H9 (cell line): ENCODE measurements at regions not wholly inside any gene's neighbourhood (a gene's known extent, or its start where the extent isn't known, plus 50 kb on each side); places are given as distances from the start of the nearest gene placed in this dataset.

Source experiments
- DNase-seq: peaks from one replicate; pipeline ENCODE4 v3.0.0-alpha.2; 2017
- H2AFZ ChIP-seq: one replicate; pipeline ENCODE4 v1.6.1; 2013; ENCODE audit warnings: mild to moderate bottlenecking, low read length, control low read depth, moderate library complexity
- H2AK5ac ChIP-seq: 2 replicates; pipeline ENCODE4 v1.6.1; 2013; ENCODE audit warnings: low read length, control low read depth, mixed read lengths; ENCODE audit not compliant: insufficient read length
- H2BK120ac ChIP-seq: one replicate; pipeline ENCODE4 v1.6.1; 2013; ENCODE audit warnings: low read depth, mild to moderate bottlenecking, low read length, control low read depth, inconsistent platforms; ENCODE audit not compliant: poor library complexity, severe bottlenecking
- H2BK12ac ChIP-seq: 2 replicates; pipeline ENCODE4 v1.6.1; 2013; ENCODE audit warnings: low read length, control low read depth, mixed read lengths, low read depth; ENCODE audit not compliant: insufficient read length
- H2BK15ac ChIP-seq: 2 replicates; pipeline ENCODE4 v1.6.1; 2013; ENCODE audit warnings: low read depth, low read length, control low read depth
- H2BK20ac ChIP-seq: one replicate; pipeline ENCODE4 v1.6.1; 2013; ENCODE audit warnings: low read depth, mild to moderate bottlenecking, low read length, control low read depth, inconsistent platforms; ENCODE audit not compliant: poor library complexity, severe bottlenecking
- H2BK5ac ChIP-seq: 2 replicates; pipeline ENCODE4 v1.6.1; 2013; ENCODE audit warnings: low read length, control low read depth, mixed read lengths; ENCODE audit not compliant: insufficient read length
- H3K14ac ChIP-seq: 2 replicates; pipeline ENCODE4 v1.6.1; 2013; ENCODE audit warnings: low read length, control low read depth; ENCODE audit not compliant: insufficient read depth
- H3K18ac ChIP-seq: 2 replicates; pipeline ENCODE4 v1.6.1; 2013; ENCODE audit warnings: low read depth, mild to moderate bottlenecking, mixed read lengths, low read length, control low read depth; ENCODE audit not compliant: insufficient read length
- H3K23ac ChIP-seq: 2 replicates; pipeline ENCODE4 v1.6.1; 2013; ENCODE audit warnings: low read length, control low read depth, mixed read lengths, low read depth; ENCODE audit not compliant: insufficient read length
- H3K23me2 ChIP-seq: 2 replicates; pipeline ENCODE4 v1.6.1; 2013; ENCODE audit warnings: low read depth, mild to moderate bottlenecking, mixed read lengths, low read length, control low read depth; ENCODE audit not compliant: insufficient read length, poor library complexity, severe bottlenecking
- H3K27ac ChIP-seq: 2 replicates; pipeline ENCODE4 v1.5.1; 2013; ENCODE audit warnings: low read length, control low read depth, mixed read lengths, low read depth; ENCODE audit not compliant: insufficient read length
- H3K27me3 ChIP-seq: 2 replicates; pipeline ENCODE4 v1.6.1; 2013; ENCODE audit warnings: low read length, control low read depth, inconsistent platforms; ENCODE audit not compliant: insufficient read depth
- H3K4ac ChIP-seq: 2 replicates; pipeline ENCODE4 v1.6.1; 2013; ENCODE audit warnings: low read depth, mild to moderate bottlenecking, control low read depth, inconsistent platforms, low read length, moderate library complexity
- H3K4me1 ChIP-seq: 2 replicates; pipeline ENCODE4 v1.6.1; 2013; ENCODE audit warnings: low read length, control low read depth, inconsistent platforms; ENCODE audit not compliant: insufficient read depth
- H3K4me2 ChIP-seq: 2 replicates; pipeline ENCODE4 v1.6.1; 2013; ENCODE audit warnings: low read length, control low read depth, mixed read lengths; ENCODE audit not compliant: insufficient read length, insufficient read depth
- H3K56ac ChIP-seq: 2 replicates; pipeline ENCODE4 v1.6.1; 2013; ENCODE audit warnings: low read depth, mild to moderate bottlenecking, mixed read lengths, low read length, control low read depth; ENCODE audit not compliant: insufficient read length
- H3K79me1 ChIP-seq: 2 replicates; pipeline ENCODE4 v1.6.1; 2013; ENCODE audit warnings: low read depth, mild to moderate bottlenecking, moderate library complexity, low read length, control low read depth, inconsistent platforms; ENCODE audit not compliant: insufficient read depth, poor library complexity, severe bottlenecking
- H3K79me2 ChIP-seq: 2 replicates; pipeline ENCODE4 v1.6.1; 2013; ENCODE audit warnings: low read length, control low read depth, inconsistent platforms; ENCODE audit not compliant: insufficient read depth
- H3K9ac ChIP-seq: 2 replicates; pipeline ENCODE4 v1.6.1; 2013; ENCODE audit warnings: low read length, control low read depth, mixed read lengths; ENCODE audit not compliant: insufficient read length; ENCODE audit errors: extremely low read depth
- H3K9me3 ChIP-seq: one replicate; pipeline ENCODE4 v1.6.1; 2013; ENCODE audit warnings: low read depth, low read length, inconsistent platforms; ENCODE audit not compliant: control insufficient read depth
- H3T11ph ChIP-seq: one replicate; pipeline ENCODE4 v1.6.1; 2013; ENCODE audit warnings: mild to moderate bottlenecking, low read length, control low read depth, inconsistent platforms
- H4K20me1 ChIP-seq: one replicate; pipeline ENCODE4 v1.6.1; 2013; ENCODE audit not compliant: control insufficient read depth, insufficient read length, insufficient read depth
- H4K5ac ChIP-seq: 2 replicates; pipeline ENCODE4 v1.6.1; 2013; ENCODE audit warnings: low read depth, mild to moderate bottlenecking, mixed read lengths, low read length, control low read depth; ENCODE audit not compliant: insufficient read length
- H4K8ac ChIP-seq: replicated peaks from 2 replicates; pipeline ENCODE4 v1.6.1; 2013; ENCODE audit warnings: low read length, control low read depth, mixed read lengths, low read depth; ENCODE audit not compliant: insufficient read length
- H4K91ac ChIP-seq: 2 replicates; pipeline ENCODE4 v1.6.1; 2013; ENCODE audit warnings: low read depth, mild to moderate bottlenecking, moderate library complexity, mixed read lengths, low read length, control low read depth; ENCODE audit not compliant: insufficient read length
- H3K27ac Mint-ChIP-seq, 3 experiments: 2 replicates in 2 of 3; 3 replicates in 1 of 3; pipeline ENCODE4 v1.8.0; 2020 to 2021; ENCODE audit warnings: mixed read lengths in 3 of 3, mild to moderate bottlenecking in 1 of 3, moderate library complexity in 1 of 3
- H3K27me3 Mint-ChIP-seq: 2 replicates; pipeline ENCODE4 v1.8.0; 2021; ENCODE audit warnings: low read depth, mild to moderate bottlenecking, moderate library complexity, mixed read lengths
- H3K36me3 Mint-ChIP-seq, 3 experiments: 2 replicates in 2 of 3; 3 replicates in 1 of 3; pipeline ENCODE4 v1.8.0; 2020 to 2021; ENCODE audit warnings: low read depth in 3 of 3, mixed read lengths in 3 of 3; ENCODE audit not compliant: insufficient read depth in 1 of 3
- H3K4me1 Mint-ChIP-seq, 2 experiments: 2 replicates each; pipeline ENCODE4 v1.8.0; 2020; ENCODE audit warnings: mixed read lengths in 2 of 2
- H3K4me3 Mint-ChIP-seq, 2 experiments: 2 replicates in 1 of 2; 3 replicates in 1 of 2; pipeline ENCODE4 v1.8.0; 2020 to 2021; ENCODE audit warnings: mild to moderate bottlenecking in 2 of 2, mixed read lengths in 2 of 2, moderate library complexity in 1 of 2
- H3K9me3 Mint-ChIP-seq, 2 experiments: 2 replicates in 1 of 2; 3 replicates in 1 of 2; pipeline ENCODE4 v1.8.0; 2020; ENCODE audit warnings: mild to moderate bottlenecking in 2 of 2, mixed read lengths in 2 of 2, moderate library complexity in 1 of 2
- WGBS: extraction: QIAGEN DNeasy Blood & Tissue Kit; methylation state at CpG from one replicate; pipeline ENCODE4 v1.1.7; 2013; ENCODE audit warnings: missing lambda C conversion rate, low lambda C conversion rate, mixed read lengths; ENCODE audit not compliant: insufficient read length; ENCODE audit errors: extremely low coverage; 5-methylcytosine and 5-hydroxymethylcytosine counted together
- TF ChIP-seq, protein P1 (sequence below): fragments of 200-600 bp; sonication (generic); conservative IDR thresholded peaks from 3 replicates; pipeline ENCODE4 v1.8.0; 2021; ENCODE audit warnings: antibody characterized with exemption, mild to moderate bottlenecking

GRCh38 chrX:20330545-20330944, 63.8 kb upstream of the RPS6KA3 start:
- Histone ChIP-seq H3K79me2 (no peaks in the 10 kb centered on the region), H2BK5ac (no peak overlapping the region), H2BK120ac (no peak overlapping the region), H2BK12ac (no peak overlapping the region), H3K23me2 (no peaks in the 10 kb centered on the region), H4K5ac (no peak overlapping the region), H3K79me1 (no peaks in the 10 kb centered on the region), H3K4ac (no peak overlapping the region), H3K56ac (no peak overlapping the region), H3K4me2 (no peak overlapping the region), H3K9me3 (peaks cover 61% of the 10 kb centered on the region), H2AK5ac (no peak overlapping the region), H4K91ac (no peak overlapping the region), H3K18ac (no peak overlapping the region), H3K4me1 (no peaks in the 10 kb centered on the region), H3K9ac (no peak overlapping the region), H2BK15ac (no peak overlapping the region), H3T11ph (no peak overlapping the region), H3K23ac (no peak overlapping the region), H4K8ac (no peak overlapping the region), H2BK20ac (no peak overlapping the region), H4K20me1 (no peaks in the 10 kb centered on the region), H2AFZ (no peak overlapping the region), H3K27ac (no peak overlapping the region), H3K14ac (no peak overlapping the region), H3K27me3 (peaks cover 12% of the 10 kb centered on the region; the same call in 1 of the 2 replicates)
- TF ChIP-seq, protein P1, sequence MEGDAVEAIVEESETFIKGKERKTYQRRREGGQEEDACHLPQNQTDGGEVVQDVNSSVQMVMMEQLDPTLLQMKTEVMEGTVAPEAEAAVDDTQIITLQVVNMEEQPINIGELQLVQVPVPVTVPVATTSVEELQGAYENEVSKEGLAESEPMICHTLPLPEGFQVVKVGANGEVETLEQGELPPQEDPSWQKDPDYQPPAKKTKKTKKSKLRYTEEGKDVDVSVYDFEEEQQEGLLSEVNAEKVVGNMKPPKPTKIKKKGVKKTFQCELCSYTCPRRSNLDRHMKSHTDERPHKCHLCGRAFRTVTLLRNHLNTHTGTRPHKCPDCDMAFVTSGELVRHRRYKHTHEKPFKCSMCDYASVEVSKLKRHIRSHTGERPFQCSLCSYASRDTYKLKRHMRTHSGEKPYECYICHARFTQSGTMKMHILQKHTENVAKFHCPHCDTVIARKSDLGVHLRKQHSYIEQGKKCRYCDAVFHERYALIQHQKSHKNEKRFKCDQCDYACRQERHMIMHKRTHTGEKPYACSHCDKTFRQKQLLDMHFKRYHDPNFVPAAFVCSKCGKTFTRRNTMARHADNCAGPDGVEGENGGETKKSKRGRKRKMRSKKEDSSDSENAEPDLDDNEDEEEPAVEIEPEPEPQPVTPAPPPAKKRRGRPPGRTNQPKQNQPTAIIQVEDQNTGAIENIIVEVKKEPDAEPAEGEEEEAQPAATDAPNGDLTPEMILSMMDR: no peak
- Mint-ChIP-seq H3K9me3 (peaks cover 67 to 74% of the 10 kb centered on the region in 2 experiments), H3K27ac (no peak overlapping the region; a peak in 1 of 7 replicates), H3K4me3 (no peak overlapping the region), H3K4me1 (peaks cover 11 to 22% of the 10 kb centered on the region in 2 experiments), H3K27me3 (peaks cover 91% of the 10 kb centered on the region), H3K36me3 (peaks cover 0 to 3% (median 0%) of the 10 kb centered on the region in 3 experiments; a peak in 2 of 7 replicates)
- WGBS: no CpG with 5 or more reads among the region's 2 CpGs
- no peak for DNase-seq
